HG03442 (cell line): ENCODE measurements at regions not wholly inside any gene's neighbourhood (a gene's known extent, or its start where the extent isn't known, plus 50 kb on each side); places are given as distances from the start of the nearest gene placed in this dataset.

Experiments
- ATAC-seq: cut with Tn5 transposase; IDR thresholded peaks from one replicate; pipeline ENCODE4 v1.9.1; 2021; ENCODE audit warnings: mild to moderate bottlenecking, moderate library complexity; ENCODE audit not compliant: unreplicated experiment

GRCh38 chr6:134379076-134379475 lies 61.2 kb upstream of the SGK1 start:
- ATAC-seq: peak; percentile 95

GRCh38 chr6:134378426-134378825 lies 60.5 kb upstream of the SGK1 start:
- no peak for ATAC-seq

GRCh38 chr6:134376785-134377184 lies 58.9 kb upstream of the SGK1 start:
- no peak for ATAC-seq

- ATAC-seq: no peak
Observed at GRCh38 chr6:134375220-134375580, 57.3 kb upstream of the SGK1 start.

- ATAC-seq: no peak
Observed at GRCh38 chr6:134374491-134375219, 56.7 kb upstream of the SGK1 start.

- ATAC-seq: no peak
Observed at GRCh38 chr6:134373993-134374392, 56.1 kb upstream of the SGK1 start.

- peak; percentile 84 for ATAC-seq
Observed at GRCh38 chr6:134373282-134373922, 55.5 kb upstream of the SGK1 start.

- no peak for ATAC-seq
Observed at GRCh38 chr6:134372603-134373281, 54.8 kb upstream of the SGK1 start.

- ATAC-seq: no peak
Observed at GRCh38 chr6:134368670-134369069, 50.8 kb upstream of the SGK1 start.
